GM18508 (cell line): ENCODE measurements at regions not wholly inside any gene's neighbourhood (a gene's known extent, or its start where the extent isn't known, plus 50 kb on each side); places are given as distances from the start of the nearest gene placed in this dataset.

Experiments
- ATAC-seq: cut with Tn5 transposase; IDR thresholded peaks from one replicate; pipeline ENCODE4 v1.9.1; 2021; ENCODE audit warnings: moderate number of reproducible peaks; ENCODE audit not compliant: insufficient read depth, unreplicated experiment

DNA sequence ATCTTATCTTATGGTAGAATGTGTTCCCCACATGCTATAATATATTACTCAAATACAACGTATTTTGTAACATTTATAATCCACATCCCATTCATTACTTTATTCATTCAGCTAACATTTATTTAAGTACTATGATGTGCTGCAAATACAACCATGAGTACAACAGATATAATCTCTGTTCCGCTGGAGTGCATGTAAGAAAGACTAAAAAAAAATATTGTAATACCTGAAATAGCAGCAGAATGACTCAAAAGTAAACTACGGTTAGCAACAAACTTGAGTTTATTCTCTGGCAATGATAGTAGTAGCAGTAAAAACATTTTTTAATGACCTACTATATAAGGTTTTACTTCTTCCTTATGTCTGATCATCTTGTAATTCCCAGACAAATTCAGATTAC, 1776.3 kb downstream of the STIM2 start:
- ATAC-seq: no peak

DNA sequence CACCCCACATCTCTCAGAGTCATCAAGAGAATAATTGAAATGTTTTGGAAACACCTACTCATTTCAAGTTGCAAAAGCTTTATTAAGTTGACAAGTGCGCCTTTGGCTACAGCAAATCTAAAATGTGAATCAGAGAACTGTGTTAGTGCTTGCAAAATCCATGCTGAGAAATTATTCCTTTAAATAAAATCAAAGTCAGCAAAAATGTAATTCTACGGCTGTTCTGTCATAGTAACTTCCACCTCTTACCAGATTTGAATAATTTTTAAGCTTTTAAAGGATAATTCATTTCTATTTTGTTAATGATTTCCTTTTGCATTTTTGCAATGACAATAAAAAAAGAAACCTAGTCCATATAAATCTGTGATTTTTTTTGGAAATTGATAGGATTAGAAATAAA, 1779.1 kb downstream of the STIM2 start:
- no peak for ATAC-seq

DNA sequence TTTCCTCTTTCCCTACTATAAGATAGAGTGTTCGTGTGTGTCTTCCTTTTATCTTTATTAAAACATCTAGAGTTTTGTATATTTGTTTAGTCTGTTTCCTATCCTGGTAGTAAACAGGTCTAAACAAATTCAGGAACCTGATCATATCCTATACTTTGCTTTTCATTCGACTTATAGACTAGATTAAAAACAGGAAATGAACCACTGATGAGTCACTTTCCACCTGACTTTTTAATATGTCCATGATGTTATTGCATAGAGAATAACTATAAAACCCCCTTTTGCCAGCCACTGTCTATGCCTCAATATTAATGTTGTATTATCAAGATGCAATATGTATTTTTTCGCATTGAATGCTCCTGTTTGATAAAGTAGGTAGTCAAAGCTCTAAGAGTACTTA, 1794.0 kb downstream of the STIM2 start:
- ATAC-seq: no peak

DNA sequence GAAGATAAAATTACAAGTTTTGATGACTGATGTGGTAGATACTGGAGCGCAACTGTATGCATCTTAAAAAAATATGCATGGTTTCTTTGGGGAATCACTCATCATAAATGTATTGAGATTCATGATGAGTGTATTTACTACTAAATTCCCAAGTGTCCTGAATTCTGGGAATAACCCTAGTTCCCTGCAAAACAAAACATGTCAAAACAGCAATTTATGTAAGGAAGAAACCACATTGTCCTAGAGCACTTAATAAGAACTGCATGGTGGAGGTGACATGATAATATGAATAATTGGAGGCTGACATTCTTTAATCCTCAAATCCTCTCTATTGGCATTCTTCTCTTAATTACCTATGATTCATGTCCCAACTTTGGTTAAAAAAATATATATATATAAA, 1804.7 kb downstream of the STIM2 start:
- ATAC-seq: no peak

DNA sequence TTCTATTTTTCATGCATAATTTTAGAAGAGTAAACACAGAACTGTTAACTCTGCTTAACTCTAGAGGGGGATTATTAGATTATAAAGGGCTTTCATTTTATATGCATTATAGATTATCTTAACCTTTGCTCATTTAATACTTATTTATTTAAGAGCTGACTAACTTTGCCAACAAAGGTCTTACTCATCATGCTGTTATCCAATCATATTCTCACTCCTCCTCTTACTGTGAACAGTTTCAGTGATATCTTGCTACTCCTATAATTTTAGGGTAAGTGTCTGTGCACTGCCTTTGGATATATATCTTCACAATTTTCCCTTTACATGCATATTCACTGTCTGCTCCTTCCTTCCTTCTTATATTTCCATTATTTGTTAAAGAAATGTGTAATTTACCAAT, 1814.9 kb downstream of the STIM2 start:
- no peak for ATAC-seq

DNA sequence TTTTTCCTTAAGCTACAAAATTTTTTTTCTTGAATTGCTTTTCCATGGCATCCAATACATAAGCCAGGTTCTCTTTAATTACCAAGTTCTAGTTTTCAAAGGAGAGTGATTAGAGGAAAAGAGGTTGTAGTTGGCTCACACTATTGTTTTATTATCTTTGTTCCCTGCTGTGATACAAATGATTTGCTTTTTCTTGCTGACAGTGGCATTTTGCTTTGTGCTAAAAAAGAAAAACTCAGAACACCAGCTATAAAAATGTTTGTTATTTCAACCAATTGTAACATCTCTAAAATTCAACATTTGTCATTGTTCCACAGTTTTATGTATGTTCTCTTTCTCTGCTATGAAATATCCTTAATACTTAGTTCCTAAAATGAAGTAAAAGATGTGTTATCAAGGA, 1817.2 kb downstream of the STIM2 start:
- no peak for ATAC-seq

DNA sequence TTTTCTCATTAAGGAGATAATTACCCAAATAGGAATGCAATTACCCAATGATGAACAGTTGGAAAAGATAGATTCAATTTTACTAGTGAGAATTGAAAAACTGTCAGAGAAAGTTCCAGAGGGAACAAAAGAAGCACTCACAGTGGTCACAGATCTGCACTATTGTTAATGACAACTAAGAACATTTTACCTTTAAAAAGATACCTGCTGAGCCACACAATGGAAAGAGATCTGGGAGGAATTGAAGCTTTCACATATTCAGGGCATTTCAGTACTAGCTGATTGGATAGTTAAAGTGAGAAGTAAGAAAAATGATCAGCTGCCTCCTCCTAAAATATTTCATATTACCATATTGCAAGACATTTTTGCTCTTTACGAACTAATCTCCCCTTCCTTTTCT, 1822.2 kb downstream of the STIM2 start:
- ATAC-seq: no peak

DNA sequence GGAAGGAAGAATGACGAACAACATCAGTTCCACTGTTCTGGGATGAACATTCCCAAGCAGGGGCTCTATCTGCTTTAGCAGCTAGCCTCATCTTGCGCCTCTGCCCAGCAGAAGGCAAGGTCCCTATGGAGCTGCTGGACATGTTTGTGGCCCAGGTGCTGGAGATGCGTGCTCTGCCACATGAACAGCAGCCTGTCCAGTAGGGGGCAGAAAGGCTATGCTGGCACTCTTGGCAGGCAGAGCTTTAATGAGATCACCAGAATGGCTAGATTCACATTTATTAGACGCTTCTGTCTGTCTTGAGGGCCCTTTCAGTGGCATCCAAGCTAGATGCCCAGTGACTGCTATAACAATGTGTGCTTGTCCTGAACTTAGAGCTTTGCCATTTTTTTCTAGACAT, 1826.0 kb downstream of the STIM2 start:
- no peak for ATAC-seq

DNA sequence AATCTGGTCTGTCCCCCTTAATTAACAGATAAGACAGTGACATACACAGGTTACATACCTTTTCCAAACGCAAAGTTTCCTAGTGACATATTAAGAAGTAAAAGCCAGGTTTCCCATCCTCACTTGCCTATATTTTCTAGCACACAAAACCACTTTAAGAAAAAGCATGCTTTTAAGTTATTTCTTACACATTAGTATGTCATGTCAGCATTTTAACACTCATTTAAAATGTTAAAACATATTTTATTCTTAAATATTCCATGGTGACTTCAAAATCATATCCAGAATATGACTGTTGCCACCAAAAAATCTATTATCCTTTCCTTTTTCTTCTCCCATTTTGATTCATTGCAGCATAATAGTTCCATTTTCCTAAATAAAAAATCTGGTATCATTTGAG, 1830.2 kb downstream of the STIM2 start:
- no peak for ATAC-seq

DNA sequence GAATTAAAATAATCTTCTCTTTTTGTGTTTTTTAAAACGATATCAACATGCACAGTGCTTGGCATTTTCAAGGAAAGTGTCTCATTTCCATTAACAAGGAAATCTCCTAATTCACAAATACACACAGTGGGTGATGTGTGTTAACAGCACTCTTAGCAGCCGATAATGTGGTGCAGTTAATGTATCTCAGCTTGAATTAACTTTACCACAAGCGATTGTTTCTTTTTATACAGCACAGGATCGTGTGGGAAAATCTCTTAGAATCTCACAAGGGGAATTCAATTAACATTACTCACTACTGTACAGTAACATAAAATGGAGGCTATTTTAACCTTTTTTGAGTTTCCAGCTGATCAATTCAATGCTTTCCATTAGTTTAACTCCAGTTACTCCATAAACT, 1841.9 kb downstream of the STIM2 start:
- ATAC-seq: no peak

DNA sequence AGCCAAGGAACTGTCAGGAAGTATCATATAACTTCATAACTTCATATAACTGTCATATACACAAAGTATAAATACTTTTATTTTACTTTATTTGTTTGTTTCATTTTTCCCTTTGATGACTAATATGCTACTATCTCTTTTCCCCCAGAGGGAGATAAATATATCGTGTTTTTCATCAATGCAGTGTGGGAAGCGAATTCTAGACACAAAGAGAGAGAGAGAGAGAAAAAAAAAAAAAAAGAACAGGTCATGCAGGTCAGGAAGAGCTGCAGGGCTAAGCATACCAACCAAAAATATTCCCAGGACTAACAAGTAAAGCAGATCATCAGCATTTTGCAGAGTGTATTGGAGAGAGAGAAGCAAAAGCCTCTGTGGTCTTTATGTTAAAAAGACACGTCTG, 1849.2 kb downstream of the STIM2 start:
- ATAC-seq: no peak

DNA sequence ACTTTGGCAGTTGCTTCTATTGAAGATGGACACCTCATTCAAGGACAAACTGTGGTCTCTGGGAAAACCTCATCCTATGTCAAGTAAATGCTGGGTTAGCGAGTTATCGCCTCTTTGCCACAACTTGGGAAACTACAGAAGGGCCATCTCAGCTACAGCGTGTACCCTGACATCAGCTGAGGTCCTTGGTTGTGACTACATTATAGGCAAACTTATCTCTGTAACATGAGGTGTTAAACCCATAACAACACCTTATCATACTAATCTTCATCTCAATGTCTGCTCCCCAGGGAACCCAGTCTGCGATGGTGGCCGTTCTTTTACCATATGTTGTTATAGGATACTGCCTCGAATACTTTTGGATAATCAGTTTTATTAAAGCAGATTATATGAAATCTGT, 1862.7 kb downstream of the STIM2 start:
- ATAC-seq: no peak

DNA sequence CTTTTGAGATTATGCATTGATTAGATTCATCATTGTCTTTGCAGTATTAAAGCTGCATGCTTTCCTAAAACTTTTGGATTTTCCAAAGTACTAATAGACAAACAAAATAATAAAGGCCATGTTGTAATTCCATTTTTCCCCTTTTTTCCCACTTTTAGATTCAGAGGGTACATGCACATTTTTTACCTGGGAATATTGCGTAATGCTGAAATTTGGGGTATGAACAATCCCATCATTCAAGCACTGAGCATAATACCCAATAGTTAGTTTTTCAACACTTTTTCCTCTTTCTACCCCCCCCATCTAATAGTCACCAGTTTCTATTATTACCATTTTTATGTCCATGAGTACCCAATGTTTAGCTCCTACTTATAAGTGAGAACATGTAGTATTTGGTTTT, 1863.6 kb downstream of the STIM2 start:
- no peak for ATAC-seq

DNA sequence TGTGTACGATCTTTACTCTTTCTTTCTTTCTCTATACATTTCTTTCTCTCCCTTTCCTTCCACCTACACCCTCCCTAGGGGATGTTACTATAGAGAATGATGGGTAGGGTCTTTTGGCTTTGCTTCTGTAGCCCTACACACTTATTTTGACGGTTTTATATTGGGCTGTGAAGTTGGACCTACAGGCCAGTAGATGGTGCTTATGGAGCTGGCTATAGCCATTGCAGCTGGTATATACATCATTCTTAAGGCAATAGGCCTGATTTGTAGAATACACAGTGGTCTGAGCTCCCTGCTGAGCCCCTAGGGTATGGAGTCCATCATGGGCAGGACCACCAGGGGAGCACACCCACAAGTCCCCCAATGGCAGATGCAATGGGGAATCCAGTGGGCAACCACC, 1869.7 kb downstream of the STIM2 start:
- no peak for ATAC-seq

DNA sequence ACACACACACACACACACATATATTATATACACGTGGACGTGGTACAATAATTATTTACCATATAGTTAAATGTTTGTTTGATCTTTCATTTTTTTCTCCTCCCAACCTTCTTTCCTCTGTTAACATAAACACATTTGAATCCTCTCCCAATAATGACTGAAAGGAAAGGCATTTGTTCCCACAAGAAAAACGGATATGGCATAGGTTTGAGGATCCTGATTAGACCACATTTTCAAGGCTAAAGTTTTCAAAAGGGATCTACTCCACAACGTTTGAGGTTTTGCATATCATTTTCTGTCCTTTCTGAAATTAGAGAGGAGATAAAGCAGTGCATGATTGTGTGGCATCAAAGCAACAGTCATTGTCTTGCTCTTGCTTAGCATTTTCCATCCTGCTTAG, 1883.4 kb downstream of the STIM2 start:
- ATAC-seq: no peak

DNA sequence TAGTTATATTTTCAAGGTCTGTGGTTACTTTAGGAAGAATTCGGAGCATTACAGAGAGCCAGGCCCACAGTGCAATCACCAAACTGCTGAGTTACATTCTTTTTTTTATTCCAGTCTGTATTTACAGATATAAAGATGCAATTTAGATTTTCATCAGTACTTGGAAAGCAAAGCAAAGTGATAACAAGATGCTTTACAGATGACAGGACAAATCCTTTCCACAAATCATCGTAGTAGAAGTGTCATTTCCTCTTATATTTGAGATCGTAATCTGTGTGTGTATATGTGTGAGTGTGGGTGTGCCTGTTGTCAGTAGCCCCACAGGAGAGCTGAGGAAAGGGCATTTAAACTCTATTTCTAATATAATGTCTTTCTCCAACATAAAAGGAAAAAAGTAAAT, 1893.7 kb downstream of the STIM2 start:
- ATAC-seq: no peak

DNA sequence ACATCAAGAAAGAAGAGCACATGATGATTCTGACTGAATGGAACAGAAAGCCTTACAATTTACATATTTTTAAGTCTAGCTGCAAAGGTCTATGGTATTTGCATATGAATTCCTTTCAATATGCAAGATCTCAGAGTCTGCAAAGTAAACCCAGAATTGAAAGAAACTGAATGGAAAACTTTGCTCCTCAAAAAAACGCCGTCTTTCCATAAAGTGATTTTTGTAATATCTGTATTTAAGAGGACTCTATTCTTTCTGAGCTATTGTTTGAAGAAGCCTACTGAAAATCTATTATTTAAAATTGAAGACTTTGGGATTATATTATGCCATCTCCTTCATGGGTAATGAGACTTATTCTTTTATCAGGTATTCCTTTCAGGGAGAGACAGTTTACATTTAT, 1894.4 kb downstream of the STIM2 start:
- no peak for ATAC-seq

DNA sequence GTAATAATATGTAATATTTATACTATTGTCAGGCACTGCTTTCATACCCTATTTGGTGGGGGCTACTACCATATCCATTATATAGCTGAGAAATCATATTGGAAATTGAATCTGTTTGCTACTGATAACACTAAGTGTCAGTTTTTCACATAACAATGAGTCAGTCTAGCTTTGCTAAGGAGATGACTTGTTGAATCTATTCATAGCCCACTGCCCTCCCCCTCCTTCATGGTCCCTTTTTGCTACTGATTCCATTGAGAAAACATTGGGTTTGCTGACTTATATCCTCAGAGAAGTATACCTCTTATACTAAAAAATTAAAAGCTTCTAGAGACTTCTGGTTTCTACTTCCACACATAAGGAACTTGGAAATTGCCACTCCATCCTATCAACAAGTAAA, 1898.4 kb downstream of the STIM2 start:
- no peak for ATAC-seq

DNA sequence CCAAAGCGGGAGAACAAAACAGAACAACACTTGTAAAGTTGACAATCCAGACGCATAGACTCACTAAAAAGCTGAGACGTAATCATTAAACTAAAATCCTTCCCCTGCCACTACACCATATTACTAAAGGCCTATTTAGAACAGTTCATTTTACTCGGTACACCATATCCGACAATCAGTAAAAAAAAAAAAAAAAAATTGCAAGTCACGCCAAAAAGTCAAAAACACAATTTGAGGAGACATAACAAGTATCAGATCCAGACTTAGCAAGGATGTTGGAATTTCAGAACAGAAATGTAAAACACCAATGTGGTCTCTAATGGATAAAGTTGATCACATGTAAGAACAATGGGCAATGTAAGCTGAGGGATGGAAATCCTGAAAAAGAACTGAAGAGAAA, 1899.4 kb downstream of the STIM2 start:
- ATAC-seq: no peak

DNA sequence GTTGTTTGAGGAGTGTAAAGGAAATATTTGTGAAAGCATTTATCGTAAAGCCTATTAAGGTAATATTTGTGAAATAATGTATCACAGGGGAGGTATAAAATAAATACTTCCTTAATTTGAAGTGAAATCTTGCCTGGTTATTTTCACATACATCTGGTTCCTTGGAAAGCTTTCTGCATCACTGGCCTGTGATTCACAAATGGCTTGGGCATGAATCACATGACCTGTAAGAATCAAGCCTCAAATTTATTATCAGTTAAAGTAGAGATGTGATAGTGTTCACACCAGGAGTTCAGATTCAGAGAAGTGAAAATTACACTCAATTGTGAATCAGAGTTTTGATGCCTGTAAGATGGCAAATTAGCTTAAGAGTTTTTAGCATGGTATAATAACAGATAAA, 1911.4 kb downstream of the STIM2 start:
- no peak for ATAC-seq

DNA sequence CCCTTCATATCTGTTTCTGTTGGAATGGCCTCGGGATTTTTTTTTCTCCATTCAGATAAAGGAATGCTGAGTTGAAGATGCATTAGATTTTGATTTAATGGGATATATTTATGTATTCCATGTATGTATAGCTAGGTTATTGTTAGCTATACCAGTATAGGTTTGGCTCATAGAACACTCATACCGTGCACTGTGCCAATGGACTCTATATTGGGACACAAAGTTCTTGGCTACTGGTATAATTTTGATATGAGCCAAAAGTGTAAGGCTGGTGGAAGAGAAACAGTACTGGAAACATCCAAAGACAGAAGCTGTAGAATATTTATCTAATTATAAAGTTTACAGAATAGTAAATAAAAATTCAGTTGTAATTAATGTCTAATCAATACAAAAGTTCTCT, 1912.1 kb downstream of the STIM2 start:
- ATAC-seq: no peak

DNA sequence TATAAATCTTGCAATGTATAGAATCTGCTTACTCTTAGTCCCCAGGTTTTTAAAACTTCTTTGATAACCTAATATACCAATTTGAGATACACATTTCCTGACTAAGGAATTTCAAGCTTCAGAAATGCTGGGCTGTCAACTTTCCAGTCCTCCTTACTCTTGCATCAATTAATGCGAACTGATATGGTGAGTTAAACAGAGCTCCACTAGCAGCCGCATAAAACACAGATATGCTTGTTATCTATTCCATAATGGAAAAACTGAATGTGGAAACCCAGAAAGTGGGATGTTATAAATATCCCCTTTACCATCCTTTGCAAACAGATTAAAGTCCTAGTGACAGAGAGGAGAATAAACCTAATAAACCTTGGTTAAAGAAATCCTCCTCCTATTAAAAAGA, 1913.7 kb downstream of the STIM2 start:
- no peak for ATAC-seq

DNA sequence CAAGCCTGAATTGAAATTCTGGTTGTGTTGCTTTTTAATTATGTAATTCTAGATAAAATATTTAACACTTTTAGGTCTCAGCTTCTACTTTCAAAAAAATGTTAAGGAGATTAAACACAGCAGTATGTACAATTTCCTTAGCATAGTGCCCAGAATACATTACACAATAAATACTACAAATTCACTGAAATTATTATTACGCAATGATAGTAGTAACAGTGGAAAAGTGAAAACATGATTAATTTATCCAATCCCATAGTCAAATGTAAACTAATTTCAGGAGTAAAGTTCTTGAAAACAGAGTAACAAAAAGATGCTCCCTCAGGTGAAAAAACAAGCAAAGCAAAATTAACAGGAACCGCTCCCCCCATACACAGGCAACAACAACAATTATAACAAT, 1915.4 kb downstream of the STIM2 start:
- ATAC-seq: no peak

DNA sequence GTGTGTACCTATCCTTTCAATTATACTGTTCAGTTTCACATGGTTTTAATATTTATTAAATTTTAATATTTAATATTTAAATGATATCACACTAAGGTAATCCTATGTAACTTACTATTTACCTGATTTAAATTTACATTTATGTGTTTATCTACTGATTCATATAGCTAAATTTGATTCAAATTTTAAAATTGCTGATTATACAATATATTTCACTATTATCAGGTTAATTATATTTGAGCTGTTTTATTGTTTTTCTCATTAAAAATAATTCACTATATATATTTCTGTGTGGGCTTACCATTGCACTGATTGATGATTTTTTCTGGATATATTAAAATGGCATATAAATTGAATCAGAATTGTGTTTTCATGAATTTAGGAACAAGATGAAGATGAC, 1923.5 kb downstream of the STIM2 start:
- no peak for ATAC-seq
